Calu3 (cell line): ENCODE measurements at regions not wholly inside any gene's neighbourhood (a gene's known extent, or its start where the extent isn't known, plus 50 kb on each side); places are given as distances from the start of the nearest gene placed in this dataset.

ENCODE experiments used
- BruUV-seq: library from RNA; stranded (reverse); fragments of 400-500 nt; replicated peaks from 2 replicates; lab custom pipeline; 2021; lab: Mats Ljungman, UMichigan
- CTCF ChIA-PET: fragments of 300-600 bp; sonication (Branson Sonifier 250); formaldehyde crosslinking; loops from one replicate; lab custom pipeline; 2022; ENCODE audit warnings: antibody characterized with exemption; lab: Charles Lee
- DNase-seq: peaks from one replicate; pipeline ENCODE4 v3.0.0; 2022
- H3K27ac Mint-ChIP-seq: one replicate; pipeline ENCODE4 v1.8.0; 2022; ENCODE audit warnings: mixed read lengths; ENCODE audit not compliant: unreplicated experiment
- H3K27me3 Mint-ChIP-seq: one replicate; pipeline ENCODE4 v1.8.0; 2022; ENCODE audit warnings: mixed read lengths; ENCODE audit not compliant: unreplicated experiment
- H3K36me3 Mint-ChIP-seq: one replicate; pipeline ENCODE4 v1.8.0; 2022; ENCODE audit warnings: mild to moderate bottlenecking, moderate library complexity, mixed read lengths; ENCODE audit not compliant: insufficient read depth, unreplicated experiment
- H3K4me1 Mint-ChIP-seq: one replicate; pipeline ENCODE4 v1.8.0; 2022; ENCODE audit warnings: mild to moderate bottlenecking, low read depth, mixed read lengths; ENCODE audit not compliant: unreplicated experiment
- H3K4me3 Mint-ChIP-seq: one replicate; pipeline ENCODE4 v1.8.0; 2022; ENCODE audit warnings: mild to moderate bottlenecking, low read depth, moderate library complexity, mixed read lengths; ENCODE audit not compliant: unreplicated experiment
- H3K9me3 Mint-ChIP-seq: one replicate; pipeline ENCODE4 v1.8.0; 2022; ENCODE audit warnings: low read depth, mixed read lengths; ENCODE audit not compliant: unreplicated experiment
- intact Hi-C: fragments of 100-400 bp; cut with micrococcal nuclease; formaldehyde crosslinking; loops from one replicate; pipeline ENCODE4 v1.10.0; 2022; ENCODE audit not compliant: unreplicated experiment
- TF ChIP-seq, protein P1 (sequence below): fragments of 200-600 bp; IDR thresholded peaks from one replicate; pipeline ENCODE4 v1.8.0; 2022; ENCODE audit warnings: antibody characterized with exemption; ENCODE audit not compliant: unreplicated experiment

GRCh38 chr12:131192951-131193350 is 239.2 kb downstream of the ADGRD1 start:
- H3K27ac Mint-ChIP-seq, result no peak overlapping the region
- CTCF ChIA-PET, result no interaction called here
- no peak for DNase-seq
- H3K9me3 Mint-ChIP-seq, result peaks cover 8% of the 10 kb centered on the region
- intact Hi-C loops, result no loop called here
- TF ChIP-seq, protein P1, sequence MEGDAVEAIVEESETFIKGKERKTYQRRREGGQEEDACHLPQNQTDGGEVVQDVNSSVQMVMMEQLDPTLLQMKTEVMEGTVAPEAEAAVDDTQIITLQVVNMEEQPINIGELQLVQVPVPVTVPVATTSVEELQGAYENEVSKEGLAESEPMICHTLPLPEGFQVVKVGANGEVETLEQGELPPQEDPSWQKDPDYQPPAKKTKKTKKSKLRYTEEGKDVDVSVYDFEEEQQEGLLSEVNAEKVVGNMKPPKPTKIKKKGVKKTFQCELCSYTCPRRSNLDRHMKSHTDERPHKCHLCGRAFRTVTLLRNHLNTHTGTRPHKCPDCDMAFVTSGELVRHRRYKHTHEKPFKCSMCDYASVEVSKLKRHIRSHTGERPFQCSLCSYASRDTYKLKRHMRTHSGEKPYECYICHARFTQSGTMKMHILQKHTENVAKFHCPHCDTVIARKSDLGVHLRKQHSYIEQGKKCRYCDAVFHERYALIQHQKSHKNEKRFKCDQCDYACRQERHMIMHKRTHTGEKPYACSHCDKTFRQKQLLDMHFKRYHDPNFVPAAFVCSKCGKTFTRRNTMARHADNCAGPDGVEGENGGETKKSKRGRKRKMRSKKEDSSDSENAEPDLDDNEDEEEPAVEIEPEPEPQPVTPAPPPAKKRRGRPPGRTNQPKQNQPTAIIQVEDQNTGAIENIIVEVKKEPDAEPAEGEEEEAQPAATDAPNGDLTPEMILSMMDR, result no peak
- H3K36me3 Mint-ChIP-seq, result no peaks in the 10 kb centered on the region
- H3K27me3 Mint-ChIP-seq, result peaks cover 45% of the 10 kb centered on the region
- BruUV-seq, result no TSS peak
- H3K4me1 Mint-ChIP-seq, result no peaks in the 10 kb centered on the region
- H3K4me3 Mint-ChIP-seq, result no peak overlapping the region

DNA sequence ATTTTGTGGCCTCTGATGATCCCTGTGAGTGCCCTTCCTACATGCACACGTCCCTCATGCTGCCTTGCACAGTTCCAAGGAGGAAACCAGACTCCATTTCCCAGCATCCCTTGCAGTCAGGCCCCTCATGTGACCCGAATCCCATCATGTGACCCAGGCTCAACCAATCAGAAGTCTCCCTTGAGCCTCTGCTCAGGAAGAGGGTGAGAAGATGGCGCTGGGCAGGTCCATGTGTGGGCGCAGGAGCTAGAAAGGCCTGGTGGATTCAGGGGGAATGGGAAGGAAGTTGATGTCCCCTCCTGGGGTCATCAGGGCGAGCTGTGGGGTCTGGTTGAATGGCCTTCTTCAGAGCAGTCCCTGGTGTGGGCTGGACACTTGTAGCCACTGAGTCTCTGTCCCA is 240.5 kb downstream of the ADGRD1 start:
- intact Hi-C loops, result no loop called here
- CTCF ChIA-PET, result no interaction called here
- Mint-ChIP-seq H3K36me3 (no peaks in the 10 kb centered on the region), H3K27ac (no peak overlapping the region), H3K4me3 (no peak overlapping the region), H3K27me3 (peaks cover 45% of the 10 kb centered on the region), H3K4me1 (no peaks in the 10 kb centered on the region), H3K9me3 (peaks cover 4% of the 10 kb centered on the region)
- peak; percentile 20 for DNase-seq
- TF ChIP-seq, protein P1, result no peak
- no TSS peak for BruUV-seq

DNA sequence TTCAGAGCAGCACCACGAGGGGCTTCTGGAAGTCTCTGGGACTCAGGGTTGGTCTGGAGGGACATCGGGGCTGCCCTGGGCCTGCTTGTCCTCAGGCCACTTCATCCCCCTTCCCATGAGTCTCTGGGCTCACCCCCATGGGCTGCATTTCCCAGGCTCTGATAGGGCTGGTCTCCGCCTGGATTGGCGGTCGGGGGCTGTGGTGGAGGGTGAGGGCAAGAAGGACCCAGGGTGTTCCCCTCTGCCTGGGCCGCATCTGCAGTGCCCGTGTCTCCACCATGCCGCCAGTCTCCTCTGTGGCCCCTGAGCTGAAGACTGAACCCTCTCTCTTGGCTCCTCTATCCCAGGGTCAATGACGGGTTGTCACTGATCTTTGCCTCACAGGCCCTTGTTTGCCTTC is 242.1 kb downstream of the ADGRD1 start:
- DNase-seq, result no peak
- Mint-ChIP-seq H3K4me3 (no peak overlapping the region), H3K27me3 (peaks cover 44% of the 10 kb centered on the region), H3K36me3 (no peaks in the 10 kb centered on the region), H3K4me1 (no peaks in the 10 kb centered on the region), H3K27ac (no peak overlapping the region), H3K9me3 (peaks cover 3% of the 10 kb centered on the region)
- BruUV-seq, result no TSS peak
- TF ChIP-seq, protein P1, result no peak
- CTCF ChIA-PET, result no interaction called here
- intact Hi-C loops, result no loop called here

DNA sequence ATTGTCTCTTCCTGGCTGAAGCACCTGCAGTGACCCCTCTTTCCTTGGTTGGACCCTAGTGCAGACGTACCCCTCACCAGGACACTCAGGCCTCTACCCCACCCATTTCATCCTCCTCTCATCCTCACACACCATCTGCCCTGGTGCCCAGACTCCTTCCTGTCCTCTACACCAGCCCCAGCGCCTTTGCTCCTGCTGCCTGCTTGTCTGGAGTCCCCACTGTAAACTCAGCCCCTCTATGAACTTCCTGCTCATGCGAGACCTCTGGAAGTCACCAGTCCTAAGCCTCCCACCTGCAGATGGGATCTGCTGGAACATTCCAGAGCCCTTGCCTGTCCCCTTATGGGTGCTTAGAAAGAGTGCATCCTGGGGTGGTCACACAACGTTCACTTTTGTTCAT is 242.5 kb downstream of the ADGRD1 start:
- no peaks in the 10 kb centered on the region for H3K4me1 Mint-ChIP-seq
- H3K36me3 Mint-ChIP-seq, result no peaks in the 10 kb centered on the region
- peaks cover 3% of the 10 kb centered on the region for H3K9me3 Mint-ChIP-seq
- peaks cover 40% of the 10 kb centered on the region for H3K27me3 Mint-ChIP-seq
- DNase-seq, result no peak
- TF ChIP-seq, protein P1, result no peak
- H3K27ac Mint-ChIP-seq, result no peak overlapping the region
- CTCF ChIA-PET, result no interaction called here
- no TSS peak for BruUV-seq
- intact Hi-C loops, result no loop called here
- H3K4me3 Mint-ChIP-seq, result no peak overlapping the region
